Ishikawa (cell line): ENCODE measurements at regions not wholly inside any gene's neighbourhood (a gene's known extent, or its start where the extent isn't known, plus 50 kb on each side); places are given as distances from the start of the nearest gene placed in this dataset.

Experiments
- CEBPB ChIP-seq: IDR thresholded peaks from 2 replicates; pipeline ENCODE4 v1.6.1; 2012
- CREB1 ChIP-seq: IDR thresholded peaks from 2 replicates; pipeline ENCODE4 v1.6.1; 2012; ENCODE audit warnings: low read depth
- EGR1 ChIP-seq: IDR thresholded peaks from 2 replicates; pipeline ENCODE4 v1.6.1; 2012
- EP300 ChIP-seq: IDR thresholded peaks from 2 replicates; pipeline ENCODE4 v1.6.1; 2012; ENCODE audit warnings: borderline replicate concordance
- FOXM1 ChIP-seq: IDR thresholded peaks from 2 replicates; pipeline ENCODE4 v1.6.1; 2012; ENCODE audit warnings: low read depth, borderline replicate concordance
- NFIC ChIP-seq: IDR thresholded peaks from 2 replicates; pipeline ENCODE4 v1.6.1; 2012
- RAD21 ChIP-seq: IDR thresholded peaks from 2 replicates; pipeline ENCODE4 v1.6.1; 2012; ENCODE audit warnings: low read depth
- REST ChIP-seq: IDR thresholded peaks from 2 replicates; pipeline ENCODE4 v1.6.1; 2012; ENCODE audit warnings: low read depth, mild to moderate bottlenecking
- TAF1 ChIP-seq: IDR thresholded peaks from 2 replicates; pipeline ENCODE4 v1.6.1; 2012; ENCODE audit warnings: low read depth, mild to moderate bottlenecking
- TCF12 ChIP-seq: IDR thresholded peaks from 2 replicates; pipeline ENCODE4 v1.6.1; 2012; ENCODE audit warnings: low read depth
- TEAD4 ChIP-seq: IDR thresholded peaks from 2 replicates; pipeline ENCODE4 v1.6.1; 2012
- USF1 ChIP-seq: IDR thresholded peaks from 2 replicates; pipeline ENCODE4 v1.6.1; 2012
- YY1 ChIP-seq: IDR thresholded peaks from 2 replicates; pipeline ENCODE4 v1.6.1; 2012; ENCODE audit warnings: low read depth
- ZBTB7A ChIP-seq: IDR thresholded peaks from 2 replicates; pipeline ENCODE4 v1.6.1; 2012; ENCODE audit warnings: low read depth
- TF ChIP-seq, protein P1 (sequence below): IDR thresholded peaks from 2 replicates; pipeline ENCODE4 v1.6.1; 2012

DNA sequence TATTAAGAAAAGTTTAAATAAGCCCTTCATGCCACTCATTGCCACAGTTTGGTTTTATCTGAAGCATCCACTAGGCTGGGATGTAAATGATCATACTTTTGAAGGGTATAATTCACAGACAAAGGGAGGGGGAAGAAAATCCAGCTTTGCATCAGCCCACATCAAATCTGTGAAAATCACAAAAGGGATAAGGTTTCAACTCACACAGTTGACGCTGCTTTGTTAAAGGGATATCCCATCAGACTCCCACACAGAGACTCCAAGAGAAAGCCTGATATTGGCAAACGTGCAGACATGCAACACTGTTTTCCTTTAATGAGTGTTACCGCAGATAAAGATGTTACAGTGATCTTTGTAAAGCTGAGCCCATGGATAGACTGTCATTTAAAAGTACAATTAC, 602.9 kb downstream of the TLE1 start:
- no peak for TF ChIP-seq TAF1
- TF ChIP-seq FOXM1: no peak
- no peak for TF ChIP-seq RAD21
- no peak for TF ChIP-seq TEAD4
- no peak for TF ChIP-seq USF1
- TF ChIP-seq EGR1: no peak
- TF ChIP-seq TCF12: no peak

GRCh38 chr9:81083854-81084512, 605.4 kb downstream of the TLE1 start:
- TF ChIP-seq TCF12 (no peak), USF1 (no peak), RAD21 (no peak), NFIC (no peak), EGR1 (no peak), CEBPB (no peak)
- TF ChIP-seq, protein P1, sequence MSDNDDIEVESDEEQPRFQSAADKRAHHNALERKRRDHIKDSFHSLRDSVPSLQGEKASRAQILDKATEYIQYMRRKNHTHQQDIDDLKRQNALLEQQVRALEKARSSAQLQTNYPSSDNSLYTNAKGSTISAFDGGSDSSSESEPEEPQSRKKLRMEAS: no peak

GRCh38 chr9:81083067-81083466, 606.3 kb downstream of the TLE1 start:
- TF ChIP-seq TCF12 (no peak), TAF1 (no peak), FOXM1 (no peak)

DNA sequence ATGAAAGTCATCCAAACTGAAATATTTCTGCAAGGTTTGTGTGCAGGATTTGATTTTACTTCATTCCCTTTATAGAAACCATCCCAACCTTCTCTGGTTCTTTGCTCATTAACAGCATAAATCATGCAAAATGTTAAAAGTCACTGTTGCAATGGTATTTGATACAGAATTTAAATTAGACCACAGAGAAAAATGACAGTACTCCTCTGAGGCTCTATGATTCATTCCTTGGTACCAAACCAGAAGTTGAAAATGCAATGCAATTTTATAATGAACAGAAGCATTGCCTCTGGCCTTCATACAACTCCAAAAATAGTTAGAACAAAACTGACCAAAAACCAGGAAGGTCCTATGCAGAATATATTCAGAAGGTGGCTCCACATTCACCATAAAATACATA, 607.1 kb downstream of the TLE1 start:
- no peak for TF ChIP-seq USF1
- no peak for TF ChIP-seq CREB1
- TF ChIP-seq FOXM1: no peak

- TF ChIP-seq, protein P1: no peak
- TF ChIP-seq NFIC: no peak
- no peak for TF ChIP-seq YY1
- no peak for TF ChIP-seq REST
- no peak for TF ChIP-seq TEAD4
- TF ChIP-seq CEBPB: no peak
- TF ChIP-seq RAD21: no peak
- no peak for TF ChIP-seq TAF1
Measured at GRCh38 chr9:81080900-81081299, 608.4 kb downstream of the TLE1 start.

- TF ChIP-seq TCF12: no peak
- no peak for TF ChIP-seq USF1
- TF ChIP-seq FOXM1: no peak
Measured at GRCh38 chr9:81080185-81080584, 609.2 kb downstream of the TLE1 start.

GRCh38 chr9:81079055-81079454, 610.3 kb downstream of the TLE1 start:
- TF ChIP-seq, protein P1: no peak

- TF ChIP-seq TEAD4 (no peak), RAD21 (no peak), USF1 (no peak), REST (no peak), EGR1 (no peak), EP300 (no peak), CREB1 (no peak), NFIC (no peak), CEBPB (no peak), TAF1 (no peak), ZBTB7A (no peak)
Measured at GRCh38 chr9:81078555-81078954, 610.8 kb downstream of the TLE1 start.
